Cardiac muscle cell (in vitro differentiated cells and primary cell): ENCODE measurements at regions not wholly inside any gene's neighbourhood (a gene's known extent, or its start where the extent isn't known, plus 50 kb on each side); places are given as distances from the start of the nearest gene placed in this dataset.

Experiments used
- DNase-seq, 2 donors: peaks; one replicate each; pipeline versions ENCODE4 v3.0.0 to v3.0.0-alpha.2; 2010 to 2017; ENCODE audit warnings: low read depth in 1 of 2, low spot score in 1 of 2
- H3K27ac ChIP-seq: fragments of 200-600 bp; sonication (generic); 2 replicates; pipeline ENCODE4 v1.5.1; 2016
- H3K27me3 ChIP-seq: fragments of 200-600 bp; sonication (generic); 2 replicates; pipeline ENCODE4 v1.6.0; 2016; ENCODE audit warnings: control low read depth
- H3K36me3 ChIP-seq: fragments of 200-600 bp; sonication (generic); 2 replicates; pipeline ENCODE4 v1.5.1; 2016; ENCODE audit warnings: control low read depth
- H3K4me1 ChIP-seq: fragments of 200-600 bp; sonication (generic); 2 replicates; pipeline ENCODE4 v1.8.1; 2017; ENCODE audit warnings: low read depth, mild to moderate bottlenecking, mixed run types
- H3K4me3 ChIP-seq: fragments of 200-600 bp; sonication (generic); 2 replicates; pipeline ENCODE4 v1.5.1; 2016; ENCODE audit warnings: mild to moderate bottlenecking
- H3K9me3 ChIP-seq: fragments of 200-600 bp; sonication (generic); 2 replicates; pipeline ENCODE4 v1.5.1; 2017; ENCODE audit warnings: low read depth, mild to moderate bottlenecking, control low read depth
- CTCF ChIP-seq: IDR thresholded peaks from 2 replicates; pipeline ENCODE4 v1.5.1; 2012; ENCODE audit warnings: low read depth, mild to moderate bottlenecking, low read length

- Histone ChIP-seq H3K9me3 (no peaks in the 10 kb centered on the region), H3K4me1 (no peaks in the 10 kb centered on the region), H3K27me3 (no peaks in the 10 kb centered on the region), H3K36me3 (no peaks in the 10 kb centered on the region), H3K4me3 (no peak overlapping the region), H3K27ac (no peak overlapping the region)
- no peak for TF ChIP-seq CTCF
- no peak for DNase-seq
These were observed 178.0 kb upstream of the SLC8A1 start for GRCh38 chr2:40629768-40630434.

- Histone ChIP-seq H3K27me3 (no peaks in the 10 kb centered on the region), H3K4me3 (no peak overlapping the region), H3K9me3 (no peaks in the 10 kb centered on the region), H3K36me3 (no peaks in the 10 kb centered on the region), H3K4me1 (no peaks in the 10 kb centered on the region), H3K27ac (no peak overlapping the region)
- DNase-seq: no peak
- TF ChIP-seq CTCF: no peak
These were observed 187.4 kb upstream of the SLC8A1 start for GRCh38 chr2:40639320-40639719.

- TF ChIP-seq CTCF: no peak
- Histone ChIP-seq H3K4me3 (no peak overlapping the region), H3K4me1 (no peaks in the 10 kb centered on the region), H3K27ac (no peak overlapping the region), H3K9me3 (no peaks in the 10 kb centered on the region), H3K27me3 (no peaks in the 10 kb centered on the region), H3K36me3 (no peaks in the 10 kb centered on the region)
- DNase-seq: no peak
These were observed 190.3 kb upstream of the SLC8A1 start for GRCh38 chr2:40642237-40642636.

- Histone ChIP-seq H3K36me3 (no peaks in the 10 kb centered on the region), H3K4me1 (no peaks in the 10 kb centered on the region), H3K27me3 (no peaks in the 10 kb centered on the region), H3K4me3 (no peak overlapping the region), H3K27ac (no peak overlapping the region), H3K9me3 (no peaks in the 10 kb centered on the region)
- DNase-seq: no peak
- TF ChIP-seq CTCF: no peak
These were observed 190.8 kb upstream of the SLC8A1 start for GRCh38 chr2:40642726-40643125.

GRCh38 chr2:40646642-40647041, 194.8 kb upstream of the SLC8A1 start:
- no peaks in the 10 kb centered on the region for H3K9me3 ChIP-seq
- no peak for DNase-seq
- no peaks in the 10 kb centered on the region for H3K27me3 ChIP-seq
- TF ChIP-seq CTCF: no peak
- H3K27ac ChIP-seq: no peak overlapping the region
- H3K4me1 ChIP-seq: no peaks in the 10 kb centered on the region
- H3K36me3 ChIP-seq: no peaks in the 10 kb centered on the region
- no peak overlapping the region for H3K4me3 ChIP-seq

- Histone ChIP-seq H3K9me3 (no peaks in the 10 kb centered on the region), H3K36me3 (no peaks in the 10 kb centered on the region), H3K27me3 (no peaks in the 10 kb centered on the region), H3K4me1 (no peaks in the 10 kb centered on the region), H3K27ac (no peak overlapping the region), H3K4me3 (no peak overlapping the region)
- TF ChIP-seq CTCF: no peak
- DNase-seq: no peak
These were observed 200.3 kb upstream of the SLC8A1 start for GRCh38 chr2:40652155-40652554.
